GM12865 (cell line): ENCODE measurements at regions not wholly inside any gene's neighbourhood (a gene's known extent, or its start where the extent isn't known, plus 50 kb on each side); places are given as distances from the start of the nearest gene placed in this dataset.

Experiments used
- DNase-seq: peaks from one replicate; pipeline ENCODE4 v3.0.0; 2010; ENCODE audit warnings: low read depth
- H3K4me3 ChIP-seq: 2 replicates; pipeline ENCODE4 v1.5.1; 2011; ENCODE audit warnings: mild to moderate bottlenecking, low read depth, low read length, control low read depth
- TF ChIP-seq, protein P1 (sequence below): IDR thresholded peaks from 2 replicates; pipeline ENCODE4 v1.5.1; 2011; ENCODE audit warnings: low read length, control low read depth, low read depth, inconsistent platforms; ENCODE audit not compliant: insufficient read depth; ENCODE audit errors: missing control alignments

GRCh38 chr12:104814944-104815343, 143.1 kb downstream of the SLC41A2 start:
- H3K4me3 ChIP-seq, result no peak overlapping the region
- no peak for DNase-seq
- TF ChIP-seq, protein P1, sequence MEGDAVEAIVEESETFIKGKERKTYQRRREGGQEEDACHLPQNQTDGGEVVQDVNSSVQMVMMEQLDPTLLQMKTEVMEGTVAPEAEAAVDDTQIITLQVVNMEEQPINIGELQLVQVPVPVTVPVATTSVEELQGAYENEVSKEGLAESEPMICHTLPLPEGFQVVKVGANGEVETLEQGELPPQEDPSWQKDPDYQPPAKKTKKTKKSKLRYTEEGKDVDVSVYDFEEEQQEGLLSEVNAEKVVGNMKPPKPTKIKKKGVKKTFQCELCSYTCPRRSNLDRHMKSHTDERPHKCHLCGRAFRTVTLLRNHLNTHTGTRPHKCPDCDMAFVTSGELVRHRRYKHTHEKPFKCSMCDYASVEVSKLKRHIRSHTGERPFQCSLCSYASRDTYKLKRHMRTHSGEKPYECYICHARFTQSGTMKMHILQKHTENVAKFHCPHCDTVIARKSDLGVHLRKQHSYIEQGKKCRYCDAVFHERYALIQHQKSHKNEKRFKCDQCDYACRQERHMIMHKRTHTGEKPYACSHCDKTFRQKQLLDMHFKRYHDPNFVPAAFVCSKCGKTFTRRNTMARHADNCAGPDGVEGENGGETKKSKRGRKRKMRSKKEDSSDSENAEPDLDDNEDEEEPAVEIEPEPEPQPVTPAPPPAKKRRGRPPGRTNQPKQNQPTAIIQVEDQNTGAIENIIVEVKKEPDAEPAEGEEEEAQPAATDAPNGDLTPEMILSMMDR, result no peak
